Dedifferentiated amniotic fluid mesenchymal stem cell (primary cell): ENCODE measurements at regions not wholly inside any gene's neighbourhood (a gene's known extent, or its start where the extent isn't known, plus 50 kb on each side); places are given as distances from the start of the nearest gene placed in this dataset.

Experiments
- DNase-seq: peaks from one replicate; pipeline ENCODE4 v3.0.0-alpha.2; 2016; ENCODE audit errors: extremely low spot score

- no peak for DNase-seq
Measured at GRCh38 chr12:84603484-84604248, 308.9 kb downstream of the SLC6A15 start.

GRCh38 chr12:84601483-84601882 is 311.1 kb downstream of the SLC6A15 start:
- no peak for DNase-seq

GRCh38 chr12:84599539-84599938 is 313.1 kb downstream of the SLC6A15 start:
- no peak for DNase-seq

- no peak for DNase-seq
Measured at GRCh38 chr12:84596266-84596665, 316.3 kb downstream of the SLC6A15 start.

- no peak for DNase-seq
Measured at GRCh38 chr12:84594157-84594556, 318.4 kb downstream of the SLC6A15 start.

- no peak for DNase-seq
Measured at GRCh38 chr12:84585776-84586395, 326.7 kb downstream of the SLC6A15 start.

- no peak for DNase-seq
Measured at GRCh38 chr12:84572196-84572595, 340.4 kb downstream of the SLC6A15 start.

- DNase-seq: no peak
Measured at GRCh38 chr12:84562331-84562730, 350.3 kb downstream of the SLC6A15 start.

GRCh38 chr12:84561351-84561750 is 351.2 kb downstream of the SLC6A15 start:
- no peak for DNase-seq

- no peak for DNase-seq
Measured at GRCh38 chr12:84554199-84554723, 358.3 kb downstream of the SLC6A15 start.

- no peak for DNase-seq
Measured at GRCh38 chr12:84553331-84554117, 359.1 kb downstream of the SLC6A15 start.

GRCh38 chr12:84551373-84551772 is 361.2 kb downstream of the SLC6A15 start:
- DNase-seq: no peak

- no peak for DNase-seq
Measured at GRCh38 chr12:84550518-84550917, 362.1 kb downstream of the SLC6A15 start.

GRCh38 chr12:84542289-84542688 is 370.3 kb downstream of the SLC6A15 start:
- DNase-seq: no peak

- no peak for DNase-seq
Measured at GRCh38 chr12:84537666-84538065, 374.9 kb downstream of the SLC6A15 start.

GRCh38 chr12:84512751-84513150 is 399.8 kb downstream of the SLC6A15 start:
- no peak for DNase-seq

GRCh38 chr12:84508851-84509260 is 403.7 kb downstream of the SLC6A15 start:
- no peak for DNase-seq

- DNase-seq: peak; percentile 73
Measured at GRCh38 chr12:84507956-84508850, 404.4 kb downstream of the SLC6A15 start.

GRCh38 chr12:84506282-84506681 is 406.3 kb downstream of the SLC6A15 start:
- DNase-seq: no peak

GRCh38 chr12:84502907-84503787 is 409.5 kb downstream of the SLC6A15 start:
- peak; percentile 77 for DNase-seq
